Stimulated activated CD4-positive, alpha-beta T cell treated with anti-CD3 and anti-CD28 coated beads, Interleukin-2, amount 100 ng/mL, for 48 hours (primary cell): ENCODE measurements at regions not wholly inside any gene's neighbourhood (a gene's known extent, or its start where the extent isn't known, plus 50 kb on each side); places are given as distances from the start of the nearest gene placed in this dataset.
"Not testable (repeated sequence)": the region's sequence is repeated elsewhere in the genome, so short reads cannot be mapped to it uniquely, and the experiment has no call there.

ENCODE experiments used
- DNase-seq, 2 donors: peaks; one replicate each; pipeline ENCODE4 v3.0.0-alpha.2; 2020

GRCh38 chr3:525415-525814 lies 328.9 kb downstream of the CHL1 start:
- DNase-seq = no peak

DNA sequence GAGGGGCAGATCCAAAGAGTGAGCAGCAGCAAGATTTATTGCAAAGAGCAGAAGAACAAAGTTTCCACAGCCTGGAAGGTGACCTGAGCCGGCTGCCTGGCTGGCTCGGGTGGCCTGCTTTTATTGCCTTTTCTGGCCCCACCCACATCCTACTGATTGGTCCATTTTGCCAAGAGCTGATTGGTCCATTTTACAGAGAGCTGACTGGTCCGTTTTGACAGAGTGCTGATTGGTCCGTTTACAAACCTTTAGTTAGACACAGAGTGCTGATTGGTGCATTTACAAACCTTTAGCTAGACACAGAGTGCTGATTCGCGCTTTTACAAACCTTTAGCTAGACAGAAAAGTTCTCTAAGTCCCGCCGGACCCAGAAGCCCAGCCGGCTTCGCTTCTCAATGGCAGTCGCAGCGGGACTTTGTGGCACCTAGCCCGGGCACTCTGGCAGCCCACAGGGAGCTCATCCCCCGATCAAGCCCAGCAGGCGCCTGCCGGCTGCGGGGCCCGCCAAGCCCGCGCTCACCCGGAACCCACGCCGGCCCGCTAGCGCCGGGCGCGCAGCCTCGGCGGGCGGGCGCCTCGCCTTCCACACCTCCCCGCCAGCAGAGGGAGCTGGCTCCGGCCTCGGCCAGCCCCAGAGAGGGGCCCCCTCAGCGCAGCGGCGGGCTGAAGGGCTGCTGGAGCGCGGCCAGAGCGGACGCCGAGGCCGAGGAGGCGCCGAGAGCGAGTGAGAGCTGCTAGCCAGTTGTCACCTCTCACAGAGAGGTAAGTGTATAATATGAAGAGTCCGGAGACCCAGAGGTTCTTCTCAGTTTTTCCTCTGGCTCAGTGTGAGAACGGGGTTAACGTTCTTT lies 339.2 kb downstream of the CHL1 start:
- no peak for DNase-seq

- DNase-seq = no peak
Observed at GRCh38 chr3:536417-536813, 339.9 kb downstream of the CHL1 start.

DNA sequence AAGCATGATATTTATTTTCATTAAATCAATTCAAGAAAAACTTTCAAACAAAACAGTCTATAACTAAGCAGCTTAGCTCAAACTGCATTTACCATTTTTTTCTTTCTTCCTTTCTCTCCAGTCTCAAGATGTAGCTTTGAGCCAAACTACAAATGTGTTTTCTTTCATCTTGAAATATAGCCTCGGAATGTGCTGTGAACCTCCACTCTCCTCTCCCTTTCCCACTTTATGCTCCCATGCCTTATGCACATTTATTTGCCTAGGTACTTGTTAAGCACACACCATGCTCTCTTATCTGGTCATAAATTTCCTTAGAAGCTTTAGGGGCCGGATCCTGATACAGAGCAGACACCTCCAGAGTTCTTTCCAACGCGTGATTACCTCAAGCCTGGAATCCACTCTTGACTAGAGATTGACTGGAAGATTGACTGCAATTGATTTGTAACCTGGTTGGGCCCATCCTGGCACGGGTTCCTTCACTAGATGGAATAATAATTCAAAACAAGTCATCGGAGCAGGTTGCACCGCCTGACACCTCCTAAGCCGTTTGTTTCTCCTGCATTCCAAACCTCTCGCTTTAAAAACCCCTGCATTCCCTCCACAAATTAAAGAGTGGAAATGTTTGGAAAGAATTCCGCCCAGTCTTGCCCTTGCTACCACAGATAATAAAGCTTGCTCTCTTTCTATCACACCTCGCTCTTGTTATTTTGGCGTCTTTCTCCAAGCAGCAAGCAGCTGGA lies 344.7 kb downstream of the CHL1 start:
- no peak for DNase-seq

DNA sequence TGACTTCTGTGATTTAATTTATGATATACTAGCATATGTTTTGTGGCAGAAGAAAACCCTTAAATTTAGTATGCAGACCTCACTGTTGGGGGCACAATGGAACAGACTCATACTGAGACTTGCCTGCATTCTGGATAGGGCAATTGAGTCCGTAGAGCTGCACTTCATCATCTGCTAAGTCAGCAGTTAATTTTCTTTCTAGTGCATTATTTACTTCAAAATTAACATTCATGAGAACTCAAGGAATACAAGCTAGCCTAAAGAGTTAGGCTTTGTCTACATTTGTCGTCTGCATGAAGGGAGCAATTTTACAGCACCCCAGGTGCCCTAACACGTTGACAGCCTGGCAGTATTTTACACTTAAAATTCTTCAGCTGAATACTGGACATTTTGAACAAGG lies 345.5 kb downstream of the CHL1 start:
- DNase-seq = no peak

- no peak for DNase-seq
Observed at GRCh38 chr3:549636-550035, 353.1 kb downstream of the CHL1 start.

DNA sequence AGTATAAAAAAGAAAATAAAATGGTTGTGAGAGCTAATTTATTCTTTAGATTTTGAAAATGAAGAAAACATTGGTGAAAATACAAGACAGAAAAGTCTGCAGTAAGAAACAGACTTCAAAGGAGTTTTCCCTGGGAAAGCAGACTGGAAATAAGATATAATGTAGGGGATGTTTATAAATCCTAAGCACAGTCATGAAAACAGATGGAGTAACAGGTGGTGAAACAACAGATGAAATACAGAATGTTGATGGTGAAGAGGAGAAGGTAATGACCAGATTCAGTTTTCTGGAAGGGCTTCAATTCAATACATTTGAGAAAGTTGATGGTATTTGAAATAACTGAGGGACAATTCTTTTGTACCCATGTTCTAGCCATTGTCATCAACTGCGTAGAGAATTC lies 353.9 kb downstream of the CHL1 start:
- DNase-seq = no peak

GRCh38 chr3:557972-558371 lies 361.4 kb downstream of the CHL1 start:
- DNase-seq = no peak

DNA sequence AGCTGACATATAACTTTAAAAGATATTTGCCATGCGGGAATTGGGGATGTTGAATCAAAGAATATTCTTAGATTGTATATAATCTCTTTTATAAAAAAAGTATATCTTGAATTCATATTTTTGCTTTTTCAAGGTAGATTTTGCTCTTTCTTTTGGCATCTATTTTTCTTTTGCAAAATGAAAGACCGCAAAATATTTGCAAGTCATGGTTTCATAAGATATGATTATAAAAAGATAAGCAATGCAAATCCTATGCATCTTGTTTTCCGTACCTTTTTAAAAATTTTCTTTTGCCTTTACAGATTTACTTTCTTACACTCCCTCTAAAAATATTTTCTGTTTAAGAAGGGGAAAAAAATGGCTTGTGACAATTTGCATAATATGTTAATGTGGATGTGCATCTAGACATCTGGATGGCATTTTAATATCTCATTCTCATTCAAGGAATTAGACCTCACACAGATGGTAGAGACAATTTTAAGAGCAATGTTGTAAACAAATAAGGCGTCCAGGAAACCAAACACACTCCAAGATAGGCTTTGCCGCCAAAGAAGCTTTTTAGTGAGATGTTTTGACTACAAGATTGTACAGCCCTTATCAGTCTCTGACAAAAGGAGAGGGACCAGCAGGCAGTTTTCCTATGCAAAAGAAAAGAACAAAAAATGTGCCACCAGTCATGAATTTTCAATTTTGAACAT lies 371.1 kb downstream of the CHL1 start:
- no peak for DNase-seq

- DNase-seq = not testable (repeated sequence)
Observed at GRCh38 chr3:579529-579928, 383.0 kb downstream of the CHL1 start.

- not testable (repeated sequence) for DNase-seq
Observed at GRCh38 chr3:589066-589465, 392.5 kb downstream of the CHL1 start.

- not testable (repeated sequence) for DNase-seq
Observed at GRCh38 chr3:597304-597703, 400.7 kb downstream of the CHL1 start.

DNA sequence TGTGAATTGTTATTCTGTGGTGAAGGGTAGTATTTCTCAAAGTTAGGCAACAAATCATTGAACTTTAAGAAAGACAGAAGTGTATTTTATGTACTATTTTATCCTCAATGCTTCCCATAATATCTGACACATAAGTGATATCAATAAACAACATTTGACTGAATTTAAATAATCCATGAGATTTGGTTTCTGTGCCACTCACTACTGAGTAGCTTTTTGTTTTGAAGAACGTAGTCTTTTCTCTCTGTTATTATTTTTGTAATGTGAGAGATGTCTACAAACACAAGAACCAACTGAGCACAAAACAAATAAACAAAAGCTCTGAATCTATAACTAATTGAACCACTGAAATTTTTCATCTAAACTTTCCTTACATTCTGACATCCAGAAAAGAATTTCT lies 401.2 kb downstream of the CHL1 start:
- not testable (repeated sequence) for DNase-seq

GRCh38 chr3:607480-607879 lies 410.9 kb downstream of the CHL1 start:
- not testable (repeated sequence) for DNase-seq

GRCh38 chr3:621714-622113 lies 425.2 kb downstream of the CHL1 start:
- DNase-seq = no peak

DNA sequence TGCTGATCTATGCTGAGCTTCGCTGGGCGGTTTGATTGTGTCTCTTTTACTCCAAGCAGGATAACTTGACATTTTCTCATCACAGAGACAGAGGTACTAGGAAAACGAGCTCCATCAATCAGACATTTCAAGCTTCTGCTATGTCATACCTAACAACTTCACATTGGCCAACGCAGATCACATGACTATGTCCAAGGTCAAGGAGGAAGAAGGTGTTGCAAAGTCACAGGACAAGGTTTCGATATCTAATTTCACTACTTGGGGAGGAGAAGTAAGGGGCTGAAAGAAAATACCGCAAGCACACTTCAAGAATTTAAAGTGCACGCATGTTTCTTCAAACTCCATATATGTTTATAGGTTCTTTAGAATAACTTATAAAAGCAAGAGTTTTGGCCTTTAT lies 425.8 kb downstream of the CHL1 start:
- no peak for DNase-seq

GRCh38 chr3:623914-624545 lies 427.5 kb downstream of the CHL1 start:
- DNase-seq = no peak

GRCh38 chr3:632571-633170 lies 436.1 kb downstream of the CHL1 start:
- peak; percentile 21 to 34 for DNase-seq

- DNase-seq = no peak
Observed at GRCh38 chr3:634511-634910, 437.9 kb downstream of the CHL1 start.

DNA sequence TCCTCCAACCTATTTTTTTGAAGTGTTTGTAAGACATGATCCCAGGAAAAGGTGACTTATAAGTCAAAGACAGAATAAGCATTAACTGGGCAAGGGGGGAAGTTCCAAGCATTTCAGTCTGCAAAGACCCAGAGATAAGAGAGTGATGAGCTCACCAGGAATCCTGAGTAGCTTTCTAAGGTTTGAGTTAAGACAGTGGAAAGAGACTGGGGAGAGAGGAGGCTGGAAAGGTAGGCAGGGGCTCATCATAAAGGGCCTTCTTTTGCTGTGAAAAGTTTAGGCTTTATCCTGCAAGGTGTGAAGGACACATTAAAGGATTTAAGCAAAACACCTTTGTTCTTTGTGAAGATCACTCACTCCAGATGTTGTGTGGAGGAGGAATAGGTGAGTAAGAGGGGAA lies 438.8 kb downstream of the CHL1 start:
- no peak for DNase-seq

DNA sequence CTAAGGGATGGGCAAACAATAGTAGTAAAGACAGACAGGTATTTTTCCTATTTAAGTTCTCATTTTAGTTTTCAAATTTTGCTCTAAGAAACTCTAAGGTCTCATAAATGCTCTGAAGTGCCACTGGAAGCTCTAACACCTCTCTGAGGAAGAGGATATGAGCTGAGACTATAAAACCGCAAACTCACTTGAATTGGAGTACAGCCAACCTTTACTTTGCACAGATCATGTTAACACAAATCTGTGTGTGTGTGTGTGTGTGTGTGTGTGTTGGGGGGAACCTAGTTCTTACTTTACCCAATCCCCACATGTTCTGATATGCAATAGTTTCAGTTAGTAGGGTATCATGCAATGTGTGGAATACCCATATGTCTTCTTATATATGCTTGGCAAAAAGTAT lies 446.8 kb downstream of the CHL1 start:
- no peak for DNase-seq

DNA sequence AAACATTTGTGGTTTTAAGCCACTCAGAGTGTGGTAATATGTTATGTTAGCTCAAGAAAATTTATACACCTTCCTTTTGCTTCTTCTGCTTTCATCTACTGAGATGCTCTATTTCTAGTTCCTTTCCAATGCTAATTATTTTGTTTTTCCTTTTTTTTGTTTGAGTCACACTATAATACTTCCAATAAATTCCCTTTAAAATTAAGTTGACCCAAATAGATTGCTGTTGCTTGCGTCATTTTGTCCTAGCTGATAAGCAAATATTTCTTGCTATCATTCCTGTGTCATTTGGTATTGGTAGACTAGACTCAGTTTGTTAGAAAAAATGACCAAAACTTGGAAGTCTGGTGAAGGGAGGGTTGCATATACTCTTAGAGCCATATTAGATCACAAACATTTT lies 437.0 kb upstream of the CNTN6 start:
- no peak for DNase-seq

GRCh38 chr3:661356-661755 lies 431.5 kb upstream of the CNTN6 start:
- no peak for DNase-seq
